AG08395 (cell line): ENCODE measurements at regions not wholly inside any gene's neighbourhood (a gene's known extent, or its start where the extent isn't known, plus 50 kb on each side); places are given as distances from the start of the nearest gene placed in this dataset.

ENCODE experiments used
- DNase-seq: peaks from one replicate; pipeline ENCODE4 v3.0.0; 2012; ENCODE audit warnings: mixed read lengths, low spot score

GRCh38 chr7:56291-56913 is 136.0 kb upstream of the FAM20C start:
- DNase-seq = no peak

- DNase-seq = no peak
These were observed 135.3 kb upstream of the FAM20C start for GRCh38 chr7:57071-57470.

GRCh38 chr7:57482-58255 is 134.7 kb upstream of the FAM20C start:
- DNase-seq = no peak

- no peak for DNase-seq
These were observed 134.1 kb upstream of the FAM20C start for GRCh38 chr7:58316-58715.

GRCh38 chr7:59079-60016 is 133.0 kb upstream of the FAM20C start:
- no peak for DNase-seq

GRCh38 chr7:60017-60675 is 132.2 kb upstream of the FAM20C start:
- DNase-seq = no peak

GRCh38 chr7:60706-61105 is 131.7 kb upstream of the FAM20C start:
- no peak for DNase-seq

GRCh38 chr7:61111-61510 is 131.3 kb upstream of the FAM20C start:
- DNase-seq = no peak

GRCh38 chr7:61576-62360 is 130.6 kb upstream of the FAM20C start:
- DNase-seq = no peak

- no peak for DNase-seq
These were observed 129.8 kb upstream of the FAM20C start for GRCh38 chr7:62361-63116.

GRCh38 chr7:63117-63480 is 129.3 kb upstream of the FAM20C start:
- no peak for DNase-seq

GRCh38 chr7:63521-64021 is 128.8 kb upstream of the FAM20C start:
- no peak for DNase-seq

- DNase-seq = peak; percentile 67
These were observed 128.1 kb upstream of the FAM20C start for GRCh38 chr7:64098-64915.

GRCh38 chr7:64916-65341 is 127.4 kb upstream of the FAM20C start:
- no peak for DNase-seq

- DNase-seq = peak; percentile 70
These were observed 126.8 kb upstream of the FAM20C start for GRCh38 chr7:65554-65953.

GRCh38 chr7:66296-66695 is 126.1 kb upstream of the FAM20C start:
- no peak for DNase-seq

GRCh38 chr7:66741-67140 is 125.6 kb upstream of the FAM20C start:
- no peak for DNase-seq

GRCh38 chr7:67661-68395 is 124.5 kb upstream of the FAM20C start:
- no peak for DNase-seq

- no peak for DNase-seq
These were observed 123.7 kb upstream of the FAM20C start for GRCh38 chr7:68629-69028.
